ENCODE measurements at regions not wholly inside any gene's neighbourhood (a gene's known extent, or its start where the extent isn't known, plus 50 kb on each side); places are given as distances from the start of the nearest gene placed in this dataset.

GRCh38 chr12:77751939-77752338, 78.8 kb upstream of the NAV3 start:
- no peaks in the 10 kb centered on the region for H3K36me3 ChIP-seq
- no peak overlapping the region for H3K27ac ChIP-seq
- no peaks in the 10 kb centered on the region for H3K27me3 ChIP-seq (replicated peaks; ENCODE audit: insufficient read depth)
- 37% methylated on average over 2 of the region's 2 CpGs for WGBS
- no peaks in the 10 kb centered on the region for H3K9me3 ChIP-seq
- TF ChIP-seq POLR2AphosphoS5 (IDR thresholded peaks at IDR 0.05): peak; percentile 18
- TF ChIP-seq POLR2A (IDR thresholded peaks at IDR 0.05): no peak
- TF ChIP-seq CTCF (IDR thresholded peaks at IDR 0.05): no peak
- no peak for DNase-seq (ENCODE audit: low spot score)
- H3K4me1 ChIP-seq (replicated peaks): no peaks in the 10 kb centered on the region
- H3K4me3 ChIP-seq: no peak overlapping the region
- intact Hi-C loops (cut with DNase I): no loop called here

GRCh38 chr12:77746096-77746495, 84.6 kb upstream of the NAV3 start:
- 35% methylated on average over 3 of the region's 3 CpGs for WGBS
- H3K27ac ChIP-seq: no peak overlapping the region
- H3K4me1 ChIP-seq (replicated peaks): no peaks in the 10 kb centered on the region
- H3K36me3 ChIP-seq: no peaks in the 10 kb centered on the region
- no peak overlapping the region for H3K4me3 ChIP-seq
- no peaks in the 10 kb centered on the region for H3K27me3 ChIP-seq (replicated peaks; ENCODE audit: insufficient read depth)
- intact Hi-C loops (cut with DNase I): no loop called here
- no peak for DNase-seq (ENCODE audit: low spot score)
- no peaks in the 10 kb centered on the region for H3K9me3 ChIP-seq
- TF ChIP-seq POLR2AphosphoS5 (IDR thresholded peaks at IDR 0.05) (peak; percentile 34), POLR2A (IDR thresholded peaks at IDR 0.05) (no peak), CTCF (IDR thresholded peaks at IDR 0.05) (no peak)

- H3K27me3 ChIP-seq (replicated peaks; ENCODE audit: insufficient read depth): no peaks in the 10 kb centered on the region
- H3K36me3 ChIP-seq: no peaks in the 10 kb centered on the region
- no peaks in the 10 kb centered on the region for H3K9me3 ChIP-seq
- DNase-seq (ENCODE audit: low spot score): no peak
- no peaks in the 10 kb centered on the region for H3K4me1 ChIP-seq (replicated peaks)
- TF ChIP-seq POLR2AphosphoS5 (IDR thresholded peaks at IDR 0.05): no peak
- intact Hi-C loops (cut with DNase I): no loop called here
- WGBS: 86% methylated on average over 1 of the region's 1 CpG
- no peak overlapping the region for H3K27ac ChIP-seq
- no peak overlapping the region for H3K4me3 ChIP-seq
Observed at GRCh38 chr12:77745624-77746023, 85.1 kb upstream of the NAV3 start.

GRCh38 chr12:77742631-77743030, 88.1 kb upstream of the NAV3 start:
- no peak for DNase-seq (ENCODE audit: low spot score)
- no peak overlapping the region for H3K27ac ChIP-seq
- H3K27me3 ChIP-seq (replicated peaks; ENCODE audit: insufficient read depth): no peaks in the 10 kb centered on the region

GRCh38 chr12:77741974-77742517, 88.6 kb upstream of the NAV3 start:
- H3K36me3 ChIP-seq: no peaks in the 10 kb centered on the region
- WGBS: 98% methylated on average over 1 of the region's 1 CpG
- no peak overlapping the region for H3K4me3 ChIP-seq
- DNase-seq (ENCODE audit: low spot score): no peak
- no peaks in the 10 kb centered on the region for H3K27me3 ChIP-seq (replicated peaks; ENCODE audit: insufficient read depth)
- no peaks in the 10 kb centered on the region for H3K9me3 ChIP-seq
- TF ChIP-seq POLR2A (IDR thresholded peaks at IDR 0.05) (no peak), POLR2AphosphoS5 (IDR thresholded peaks at IDR 0.05) (no peak), CTCF (IDR thresholded peaks at IDR 0.05) (no peak)
- no peaks in the 10 kb centered on the region for H3K4me1 ChIP-seq (replicated peaks)
- intact Hi-C loops (cut with DNase I): no loop called here
- H3K27ac ChIP-seq: no peak overlapping the region

More at GRCh38 chr12:77742631-77743030, 88.1 kb upstream of the NAV3 start:
- 31% methylated on average over 1 of the region's 1 CpG for WGBS
- intact Hi-C loops (cut with DNase I): no loop called here
- peak; percentile 21 for TF ChIP-seq POLR2AphosphoS5 (IDR thresholded peaks at IDR 0.05)
- TF ChIP-seq POLR2A (IDR thresholded peaks at IDR 0.05): no peak
- TF ChIP-seq CTCF (IDR thresholded peaks at IDR 0.05): no peak
- Histone ChIP-seq H3K9me3 (no peaks in the 10 kb centered on the region), H3K4me3 (no peak overlapping the region), H3K36me3 (no peaks in the 10 kb centered on the region), H3K4me1 (replicated peaks) (no peaks in the 10 kb centered on the region)
